ENCODE measurements at regions not wholly inside any gene's neighbourhood (a gene's known extent, or its start where the extent isn't known, plus 50 kb on each side); places are given as distances from the start of the nearest gene placed in this dataset.

GRCh38 chr4:111066001-111066400 lies 443.1 kb upstream of the PITX2 start:
- 94 to 98% methylated on average over 2 of the region's 2 CpGs for WGBS, 2 experiments (ENCODE audit: insufficient coverage in 1 of 2, insufficient read length in 1 of 2)
- no peak for DNase-seq
- no peak overlapping the region for H3K27ac Mint-ChIP-seq
- Histone ChIP-seq H3K36me3 (ENCODE audit: control insufficient read depth, insufficient read depth, low read length) (no peaks in the 10 kb centered on the region), H3K9me3 (ENCODE audit: control insufficient read depth, low read length) (no peaks in the 10 kb centered on the region), H3K4me3 (ENCODE audit: low read length) (no peak overlapping the region), H3K27ac (ENCODE audit: low read depth, low read length) (no peak overlapping the region), H3K9ac (ENCODE audit: extremely low read depth, low read length, poor library complexity, severe bottlenecking) (no peak overlapping the region), H3K4me1 (ENCODE audit: control insufficient read depth, insufficient read depth, low read length) (peaks cover 3% of the 10 kb centered on the region), H3K27me3 (ENCODE audit: control insufficient read depth, insufficient read depth, low read length, poor library complexity, severe bottlenecking) (no peaks in the 10 kb centered on the region)
- no peaks in the 10 kb centered on the region for H3K9me3 Mint-ChIP-seq
- no peak for TF ChIP-seq CTCF (conservative IDR thresholded peaks at IDR 0.05)
- no peak overlapping the region for H3K4me3 Mint-ChIP-seq
- no peaks in the 10 kb centered on the region for H3K36me3 Mint-ChIP-seq (ENCODE audit: low read depth)
- H3K27me3 Mint-ChIP-seq (ENCODE audit: insufficient read depth), result no peaks in the 10 kb centered on the region
- H3K4me1 Mint-ChIP-seq, result peaks cover 10% of the 10 kb centered on the region

- no peaks in the 10 kb centered on the region for H3K9me3 Mint-ChIP-seq
- H3K9ac ChIP-seq (ENCODE audit: extremely low read depth, low read length, poor library complexity, severe bottlenecking), result no peak overlapping the region
- no peaks in the 10 kb centered on the region for H3K9me3 ChIP-seq (ENCODE audit: control insufficient read depth, low read length)
- no peak for DNase-seq
- peaks cover 3% of the 10 kb centered on the region for H3K4me1 ChIP-seq (ENCODE audit: control insufficient read depth, insufficient read depth, low read length)
- H3K27ac Mint-ChIP-seq, result no peak overlapping the region
- H3K4me3 ChIP-seq (ENCODE audit: low read length), result no peak overlapping the region
- no peak overlapping the region for H3K4me3 Mint-ChIP-seq
- no peaks in the 10 kb centered on the region for H3K27me3 ChIP-seq (ENCODE audit: control insufficient read depth, insufficient read depth, low read length, poor library complexity, severe bottlenecking)
- H3K36me3 Mint-ChIP-seq (ENCODE audit: low read depth), result no peaks in the 10 kb centered on the region
- TF ChIP-seq CTCF (conservative IDR thresholded peaks at IDR 0.05), result no peak
- H3K27ac ChIP-seq (ENCODE audit: low read depth, low read length), result no peak overlapping the region
- H3K4me1 Mint-ChIP-seq, result peaks cover 10% of the 10 kb centered on the region
- no peaks in the 10 kb centered on the region for H3K27me3 Mint-ChIP-seq (ENCODE audit: insufficient read depth)
- H3K36me3 ChIP-seq (ENCODE audit: control insufficient read depth, insufficient read depth, low read length), result no peaks in the 10 kb centered on the region
Observed at GRCh38 chr4:111066447-111066846, 443.6 kb upstream of the PITX2 start.

- H3K4me3 ChIP-seq (ENCODE audit: low read length), result no peak overlapping the region
- no peak overlapping the region for H3K9ac ChIP-seq (ENCODE audit: extremely low read depth, low read length, poor library complexity, severe bottlenecking)
- no peaks in the 10 kb centered on the region for H3K9me3 Mint-ChIP-seq
- no peak overlapping the region for H3K4me3 Mint-ChIP-seq
- H3K36me3 Mint-ChIP-seq (ENCODE audit: low read depth), result no peaks in the 10 kb centered on the region
- TF ChIP-seq CTCF (conservative IDR thresholded peaks at IDR 0.05), result no peak
- peaks cover 10% of the 10 kb centered on the region for H3K4me1 Mint-ChIP-seq
- peaks cover 3% of the 10 kb centered on the region for H3K4me1 ChIP-seq (ENCODE audit: control insufficient read depth, insufficient read depth, low read length)
- H3K36me3 ChIP-seq (ENCODE audit: control insufficient read depth, insufficient read depth, low read length), result no peaks in the 10 kb centered on the region
- no peak overlapping the region for H3K27ac Mint-ChIP-seq
- no peaks in the 10 kb centered on the region for H3K9me3 ChIP-seq (ENCODE audit: control insufficient read depth, low read length)
- no peaks in the 10 kb centered on the region for H3K27me3 ChIP-seq (ENCODE audit: control insufficient read depth, insufficient read depth, low read length, poor library complexity, severe bottlenecking)
- WGBS, 2 experiments (ENCODE audit: insufficient coverage in 1 of 2, insufficient read length in 1 of 2), result 83 to 89% methylated on average over 1 of the region's 1 CpG
- peak; percentile 49 for DNase-seq
- no peaks in the 10 kb centered on the region for H3K27me3 Mint-ChIP-seq (ENCODE audit: insufficient read depth)
- no peak overlapping the region for H3K27ac ChIP-seq (ENCODE audit: low read depth, low read length)
Observed at GRCh38 chr4:111066887-111067286, 444.0 kb upstream of the PITX2 start.
